ENCODE measurements at regions not wholly inside any gene's neighbourhood (a gene's known extent, or its start where the extent isn't known, plus 50 kb on each side); places are given as distances from the start of the nearest gene placed in this dataset.

DNA sequence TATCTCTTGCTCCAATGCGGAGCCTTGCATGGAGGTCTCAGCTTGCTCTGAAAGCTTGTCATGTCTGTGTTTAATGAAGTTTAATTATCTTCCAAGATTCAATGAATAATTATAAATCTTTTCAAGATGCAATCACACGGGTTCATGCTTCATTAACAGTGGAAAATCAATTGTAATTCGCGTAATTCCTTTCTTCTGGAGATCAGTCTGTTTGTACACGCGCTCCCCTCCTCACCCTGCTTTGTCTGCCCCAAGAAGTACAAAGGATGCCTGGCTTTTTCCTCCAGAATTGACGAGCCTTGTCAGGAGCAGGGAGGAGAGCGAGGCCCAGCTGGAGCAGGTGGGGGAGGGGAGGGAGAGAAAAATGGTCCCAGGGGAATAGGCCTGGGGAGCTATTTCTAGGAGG lies 65.0 kb upstream of the DISP3 start:
- no peak for TF ChIP-seq POLR2AphosphoS5 (IDR thresholded peaks at IDR 0.05)
- TF ChIP-seq, protein P1, sequence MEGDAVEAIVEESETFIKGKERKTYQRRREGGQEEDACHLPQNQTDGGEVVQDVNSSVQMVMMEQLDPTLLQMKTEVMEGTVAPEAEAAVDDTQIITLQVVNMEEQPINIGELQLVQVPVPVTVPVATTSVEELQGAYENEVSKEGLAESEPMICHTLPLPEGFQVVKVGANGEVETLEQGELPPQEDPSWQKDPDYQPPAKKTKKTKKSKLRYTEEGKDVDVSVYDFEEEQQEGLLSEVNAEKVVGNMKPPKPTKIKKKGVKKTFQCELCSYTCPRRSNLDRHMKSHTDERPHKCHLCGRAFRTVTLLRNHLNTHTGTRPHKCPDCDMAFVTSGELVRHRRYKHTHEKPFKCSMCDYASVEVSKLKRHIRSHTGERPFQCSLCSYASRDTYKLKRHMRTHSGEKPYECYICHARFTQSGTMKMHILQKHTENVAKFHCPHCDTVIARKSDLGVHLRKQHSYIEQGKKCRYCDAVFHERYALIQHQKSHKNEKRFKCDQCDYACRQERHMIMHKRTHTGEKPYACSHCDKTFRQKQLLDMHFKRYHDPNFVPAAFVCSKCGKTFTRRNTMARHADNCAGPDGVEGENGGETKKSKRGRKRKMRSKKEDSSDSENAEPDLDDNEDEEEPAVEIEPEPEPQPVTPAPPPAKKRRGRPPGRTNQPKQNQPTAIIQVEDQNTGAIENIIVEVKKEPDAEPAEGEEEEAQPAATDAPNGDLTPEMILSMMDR (IDR thresholded peaks at IDR 0.05 in 8 of 11, conservative IDR thresholded peaks at IDR 0.05 in 3 of 11): no peak
